B cell (primary cell): ENCODE measurements at regions not wholly inside any gene's neighbourhood (a gene's known extent, or its start where the extent isn't known, plus 50 kb on each side); places are given as distances from the start of the nearest gene placed in this dataset.

Experiments
- ATAC-seq: fragments of 200-7000 bp; cut with Tn5 transposase; one replicate; pipeline ENCODE4 v1.10.0; 2021; ENCODE audit warnings: low read depth, mild to moderate bottlenecking, moderate number of reproducible peaks, moderate library complexity
- CTCF ChIA-PET: fragments of 350-600 bp; sonication (Branson Sonifier 250); formaldehyde crosslinking; loops from one replicate; lab custom pipeline; 2021; ENCODE audit warnings: antibody characterized with exemption, inconsistent platforms; lab: Charles Lee
- POLR2A ChIA-PET: fragments of 350-600 bp; sonication (Branson Sonifier 250); formaldehyde crosslinking; loops from one replicate; lab custom pipeline; 2021; ENCODE audit warnings: antibody characterized with exemption; lab: Charles Lee
- DNase-seq: peaks from one replicate; pipeline ENCODE4 v3.0.0; 2013
- H2AFZ ChIP-seq: 2 replicates; pipeline ENCODE4 v1.6.1; 2012; ENCODE audit warnings: mild to moderate bottlenecking, low read depth, low read length; ENCODE audit not compliant: insufficient read depth, poor library complexity, severe bottlenecking
- H3K27ac ChIP-seq, 2 donors: 1 replicate in 1 of 2; 2 replicates in 1 of 2; pipeline ENCODE4 v1.5.1; 2012 to 2013; ENCODE audit warnings: low read length in 2 of 2, mild to moderate bottlenecking in 2 of 2, moderate library complexity in 1 of 2
- H3K27me3 ChIP-seq, 4 experiments: fragments of 200-600 bp in 1 of 4; sonication (generic) in 1 of 4; replicated peaks in 1 of 4; 1 replicate in 2 of 4; 2 replicates in 2 of 4; pipeline versions ENCODE4 v1.6.1 to v1.7.0; 2013 to 2016; ENCODE audit warnings: low read length in 3 of 4, mild to moderate bottlenecking in 2 of 4, mixed read lengths in 1 of 4, moderate library complexity in 1 of 4; ENCODE audit not compliant: insufficient read depth in 4 of 4, control insufficient read depth in 3 of 4; ENCODE audit errors: control extremely low read depth in 1 of 4
- H3K36me3 ChIP-seq, 2 experiments: replicated peaks in 1 of 2; 1 replicate in 1 of 2; 2 replicates in 1 of 2; pipeline versions ENCODE4 v1.6.1 to v1.7.1; 2013; ENCODE audit warnings: low read length in 1 of 2; ENCODE audit not compliant: insufficient read depth in 2 of 2, control insufficient read depth in 1 of 2; ENCODE audit errors: control extremely low read depth in 1 of 2, extremely low read depth in 1 of 2
- H3K4me1 ChIP-seq, 2 donors: fragments of 200-600 bp in 1 of 2; sonication (generic) in 1 of 2; 1 replicate in 1 of 2; 2 replicates in 1 of 2; pipeline versions ENCODE4 v1.5.1 to v1.6.1; 2013 to 2017; ENCODE audit warnings: low read length in 2 of 2; ENCODE audit not compliant: control insufficient read depth in 2 of 2, insufficient read depth in 2 of 2
- H3K4me2 ChIP-seq: replicated peaks from 2 replicates; pipeline ENCODE3; 2012; ENCODE audit warnings: mild to moderate bottlenecking, low read depth, low read length; ENCODE audit not compliant: poor library complexity, severe bottlenecking
- H3K4me3 ChIP-seq, 5 experiments: fragments of 200-600 bp in 1 of 5; sonication (generic) in 1 of 5; 1 replicate in 3 of 5; 2 replicates in 2 of 5; pipeline versions ENCODE4 v1.5.1 to v1.7.0; 2011 to 2016; ENCODE audit warnings: low read length in 4 of 5, mild to moderate bottlenecking in 4 of 5, low read depth in 2 of 5, control low read depth in 1 of 5, moderate library complexity in 1 of 5; ENCODE audit not compliant: insufficient read depth in 1 of 5; ENCODE audit errors: control extremely low read depth in 1 of 5, extremely low read depth in 1 of 5
- H3K79me2 ChIP-seq: fragments of 200-600 bp; sonication (generic); one replicate; pipeline ENCODE4 v1.6.0; 2016; ENCODE audit warnings: low read length; ENCODE audit not compliant: control insufficient read depth, insufficient read depth
- H3K9ac ChIP-seq: fragments of 200-600 bp; sonication (generic); 2 replicates; pipeline ENCODE4 v1.6.1; 2017; ENCODE audit warnings: mild to moderate bottlenecking, low read length, moderate library complexity
- H3K9me3 ChIP-seq, 3 donors: one replicate each; pipeline versions ENCODE4 v1.6.1 to v1.7.1; 2013; ENCODE audit warnings: low read length in 2 of 3; ENCODE audit not compliant: control insufficient read depth in 2 of 3, insufficient read depth in 1 of 3; ENCODE audit errors: control extremely low read depth in 1 of 3
- H4K20me1 ChIP-seq: 2 replicates; pipeline ENCODE4 v1.6.0; 2012; ENCODE audit warnings: mild to moderate bottlenecking, low read length; ENCODE audit not compliant: insufficient read depth, control insufficient read depth, poor library complexity, severe bottlenecking
- H3K27ac Mint-ChIP-seq: one replicate; pipeline ENCODE4 v1.8.0; 2021; ENCODE audit warnings: mixed read lengths
- H3K27me3 Mint-ChIP-seq: one replicate; pipeline ENCODE4 v1.8.0; 2021; ENCODE audit warnings: mixed read lengths
- H3K4me1 Mint-ChIP-seq: one replicate; pipeline ENCODE4 v1.8.0; 2021; ENCODE audit warnings: mixed read lengths
- H3K4me3 Mint-ChIP-seq: one replicate; pipeline ENCODE4 v1.8.0; 2021; ENCODE audit warnings: mixed read lengths
- H3K9me3 Mint-ChIP-seq: one replicate; pipeline ENCODE4 v1.8.0; 2022; ENCODE audit warnings: mixed read lengths; ENCODE audit not compliant: insufficient read depth
- CTCF ChIP-seq: fragments of 200-600 bp; IDR thresholded peaks from one replicate; pipeline ENCODE4 v1.8.0; 2022; ENCODE audit warnings: antibody characterized with exemption, mild to moderate bottlenecking
- EZH2 ChIP-seq: IDR thresholded peaks from 2 replicates; pipeline ENCODE4 v1.6.1; 2012; ENCODE audit warnings: borderline replicate concordance, low read depth, mild to moderate bottlenecking, moderate library complexity, low read length; ENCODE audit not compliant: insufficient read depth, poor library complexity, severe bottlenecking
- WGBS: methylation state at CpG from one replicate; pipeline ENCODE4 v1.1.5; 2013; ENCODE audit warnings: missing lambda C conversion rate; ENCODE audit not compliant: insufficient coverage; 5-methylcytosine and 5-hydroxymethylcytosine counted together
- intact Hi-C: fragments of 100-400 bp; cut with micrococcal nuclease; formaldehyde crosslinking; loops from one replicate; pipeline ENCODE4 v1.10.0; 2022

GRCh38 chr13:73171926-73172325, 113.1 kb downstream of the KLF5 start:
- Histone ChIP-seq H3K4me3 (no peak overlapping the region), H2AFZ (no peak overlapping the region), H3K27me3 (no peaks in the 10 kb centered on the region), H3K4me2 (no peak overlapping the region), H3K9ac (no peak overlapping the region), H3K79me2 (no peaks in the 10 kb centered on the region), H4K20me1 (no peaks in the 10 kb centered on the region), H3K4me1 (no peaks in the 10 kb centered on the region), H3K36me3 (no peaks in the 10 kb centered on the region), H3K27ac (no peak overlapping the region), H3K9me3 (no peaks in the 10 kb centered on the region)
- Mint-ChIP-seq H3K27me3 (no peaks in the 10 kb centered on the region), H3K4me1 (no peaks in the 10 kb centered on the region), H3K9me3 (no peaks in the 10 kb centered on the region), H3K27ac (no peak overlapping the region), H3K4me3 (no peak overlapping the region)
- no peak for DNase-seq
- no peak for TF ChIP-seq CTCF
- no peak for TF ChIP-seq EZH2
- ATAC-seq, result no peak
- POLR2A ChIA-PET, result no interaction called here
- intact Hi-C loops, result no loop called here
- 7% methylated on average over 1 of the region's 5 CpGs for WGBS
- CTCF ChIA-PET, result no interaction called here

- POLR2A ChIA-PET, result no interaction called here
- Mint-ChIP-seq H3K4me1 (no peaks in the 10 kb centered on the region), H3K27me3 (no peaks in the 10 kb centered on the region), H3K27ac (no peak overlapping the region), H3K4me3 (no peak overlapping the region), H3K9me3 (no peaks in the 10 kb centered on the region)
- H4K20me1 ChIP-seq, result no peaks in the 10 kb centered on the region
- H3K79me2 ChIP-seq, result no peaks in the 10 kb centered on the region
- no peaks in the 10 kb centered on the region for H3K36me3 ChIP-seq
- 79% methylated on average over 4 of the region's 5 CpGs for WGBS
- CTCF ChIA-PET, result no interaction called here
- H3K4me2 ChIP-seq, result no peak overlapping the region
- no peaks in the 10 kb centered on the region for H3K27me3 ChIP-seq
- intact Hi-C loops, result no loop called here
- H3K4me3 ChIP-seq, result no peak overlapping the region
- H3K4me1 ChIP-seq, result no peaks in the 10 kb centered on the region
- H2AFZ ChIP-seq, result no peak overlapping the region
- H3K9ac ChIP-seq, result no peak overlapping the region
- no peaks in the 10 kb centered on the region for H3K9me3 ChIP-seq
- no peak for ATAC-seq
- no peak for DNase-seq
- TF ChIP-seq CTCF (no peak), EZH2 (no peak)
- H3K27ac ChIP-seq, result no peak overlapping the region
Observed at GRCh38 chr13:73171271-73171682, 112.5 kb downstream of the KLF5 start.
